Fibroblast of mammary gland (primary cell): ENCODE measurements at regions not wholly inside any gene's neighbourhood (a gene's known extent, or its start where the extent isn't known, plus 50 kb on each side); places are given as distances from the start of the nearest gene placed in this dataset.

ENCODE experiments used
- DNase-seq: peaks from one replicate; pipeline ENCODE4 v3.0.0-alpha.2; 2010; ENCODE audit warnings: low read depth
- H3K4me3 ChIP-seq: 2 replicates; pipeline ENCODE4 v1.5.1; 2011; ENCODE audit warnings: low read depth, mild to moderate bottlenecking, low read length, moderate library complexity; ENCODE audit not compliant: control insufficient read depth
- CTCF ChIP-seq: conservative IDR thresholded peaks from 2 replicates; pipeline ENCODE4 v1.5.1; 2011; ENCODE audit warnings: low read depth, low read length, inconsistent platforms; ENCODE audit not compliant: control insufficient read depth, insufficient read depth

- H3K4me3 ChIP-seq = no peak overlapping the region
- no peak for DNase-seq
- TF ChIP-seq CTCF = no peak
Measured at GRCh38 chr6:21508753-21509152, 84.8 kb upstream of the SOX4 start.

GRCh38 chr6:21511891-21512550 is 81.5 kb upstream of the SOX4 start:
- no peak for DNase-seq
- TF ChIP-seq CTCF = no peak
- H3K4me3 ChIP-seq = no peak overlapping the region

- no peak overlapping the region for H3K4me3 ChIP-seq
- no peak for TF ChIP-seq CTCF
- DNase-seq = no peak
Measured at GRCh38 chr6:21514288-21514687, 79.3 kb upstream of the SOX4 start.

GRCh38 chr6:21518317-21518716 is 75.2 kb upstream of the SOX4 start:
- DNase-seq = no peak
- TF ChIP-seq CTCF = no peak
- H3K4me3 ChIP-seq = no peak overlapping the region

GRCh38 chr6:21519642-21520041 is 73.9 kb upstream of the SOX4 start:
- TF ChIP-seq CTCF = no peak
- DNase-seq = no peak
- no peak overlapping the region for H3K4me3 ChIP-seq

- H3K4me3 ChIP-seq = no peak overlapping the region
- no peak for TF ChIP-seq CTCF
Measured at GRCh38 chr6:21521276-21521675, 72.3 kb upstream of the SOX4 start.

More at GRCh38 chr6:21521276-21521675, 72.3 kb upstream of the SOX4 start:
- no peak for DNase-seq
